Activated naive CD8-positive, alpha-beta T cell treated with anti-CD3 and anti-CD28 coated beads, Interleukin-2, amount 50 U/mL, for 24 hours (primary cell): ENCODE measurements at regions not wholly inside any gene's neighbourhood (a gene's known extent, or its start where the extent isn't known, plus 50 kb on each side); places are given as distances from the start of the nearest gene placed in this dataset.
"Not testable (repeated sequence)": the region's sequence is repeated elsewhere in the genome, so short reads cannot be mapped to it uniquely, and the experiment has no call there.

Experiments
- ATAC-seq: fragments of 150-1000 bp; cut with Tn5 transposase; one replicate; pipeline ENCODE4 v1.10.0; 2021
- DNase-seq: peaks from one replicate; pipeline ENCODE4 v3.0.0; 2021
- H3K27ac Mint-ChIP-seq: one replicate; pipeline ENCODE4 v1.8.0; 2021; ENCODE audit warnings: mild to moderate bottlenecking, mixed read lengths
- H3K27me3 Mint-ChIP-seq: one replicate; pipeline ENCODE4 v1.8.0; 2021; ENCODE audit warnings: mixed read lengths
- H3K36me3 Mint-ChIP-seq: one replicate; pipeline ENCODE4 v1.8.0; 2021; ENCODE audit warnings: low read depth, mixed read lengths
- H3K4me1 Mint-ChIP-seq: one replicate; pipeline ENCODE4 v1.8.0; 2021; ENCODE audit warnings: mixed read lengths
- H3K4me3 Mint-ChIP-seq: one replicate; pipeline ENCODE4 v1.8.0; 2021; ENCODE audit warnings: mild to moderate bottlenecking, moderate library complexity, mixed read lengths
- H3K9me3 Mint-ChIP-seq: one replicate; pipeline ENCODE4 v1.8.0; 2021; ENCODE audit warnings: mixed read lengths

GRCh38 chr9:12289711-12290110 lies 403.5 kb upstream of the TYRP1 start:
- no peak overlapping the region for H3K4me3 Mint-ChIP-seq
- peaks cover 12% of the 10 kb centered on the region for H3K9me3 Mint-ChIP-seq
- no peaks in the 10 kb centered on the region for H3K4me1 Mint-ChIP-seq
- no peak overlapping the region for H3K27ac Mint-ChIP-seq
- DNase-seq (no peak), ATAC-seq (no peak)
- no peaks in the 10 kb centered on the region for H3K27me3 Mint-ChIP-seq
- no peaks in the 10 kb centered on the region for H3K36me3 Mint-ChIP-seq

GRCh38 chr9:12290166-12290869 lies 402.9 kb upstream of the TYRP1 start:
- Mint-ChIP-seq H3K4me3 (no peak overlapping the region), H3K27me3 (no peaks in the 10 kb centered on the region)

GRCh38 chr9:12305211-12305610 lies 388.0 kb upstream of the TYRP1 start:
- no peak for ATAC-seq
- no peak overlapping the region for H3K4me3 Mint-ChIP-seq
- no peak overlapping the region for H3K27ac Mint-ChIP-seq
- no peak for DNase-seq
- H3K4me1 Mint-ChIP-seq: no peaks in the 10 kb centered on the region
- no peaks in the 10 kb centered on the region for H3K36me3 Mint-ChIP-seq
- H3K27me3 Mint-ChIP-seq: no peaks in the 10 kb centered on the region
- H3K9me3 Mint-ChIP-seq: peaks cover 11% of the 10 kb centered on the region

More at GRCh38 chr9:12290166-12290869, 402.9 kb upstream of the TYRP1 start:
- ATAC-seq (no peak), DNase-seq (no peak)
- Mint-ChIP-seq H3K4me1 (no peaks in the 10 kb centered on the region), H3K27ac (no peak overlapping the region), H3K9me3 (peaks cover 16% of the 10 kb centered on the region), H3K36me3 (no peaks in the 10 kb centered on the region)

- Mint-ChIP-seq H3K27me3 (no peaks in the 10 kb centered on the region), H3K27ac (no peak overlapping the region), H3K4me1 (no peaks in the 10 kb centered on the region), H3K9me3 (peaks cover 31% of the 10 kb centered on the region), H3K36me3 (no peaks in the 10 kb centered on the region), H3K4me3 (no peak overlapping the region)
- no peak for ATAC-seq
- no peak for DNase-seq
Observed at GRCh38 chr9:12314589-12314988, 378.6 kb upstream of the TYRP1 start.

GRCh38 chr9:12318732-12319685 lies 374.2 kb upstream of the TYRP1 start:
- no peaks in the 10 kb centered on the region for H3K4me1 Mint-ChIP-seq
- no peaks in the 10 kb centered on the region for H3K27me3 Mint-ChIP-seq
- H3K9me3 Mint-ChIP-seq: no peaks in the 10 kb centered on the region
- DNase-seq (no peak), ATAC-seq (no peak)
- H3K4me3 Mint-ChIP-seq: no peak overlapping the region
- H3K27ac Mint-ChIP-seq: no peak overlapping the region
- H3K36me3 Mint-ChIP-seq: no peaks in the 10 kb centered on the region

GRCh38 chr9:12329623-12329985 lies 363.6 kb upstream of the TYRP1 start:
- no peak overlapping the region for H3K4me3 Mint-ChIP-seq
- ATAC-seq: no peak
- DNase-seq: no peak
- peaks cover 7% of the 10 kb centered on the region for H3K9me3 Mint-ChIP-seq
- H3K27me3 Mint-ChIP-seq: no peaks in the 10 kb centered on the region
- no peaks in the 10 kb centered on the region for H3K4me1 Mint-ChIP-seq
- H3K27ac Mint-ChIP-seq: no peak overlapping the region
- H3K36me3 Mint-ChIP-seq: no peaks in the 10 kb centered on the region

GRCh38 chr9:12333966-12334365 lies 359.2 kb upstream of the TYRP1 start:
- not testable (repeated sequence) for H3K36me3 Mint-ChIP-seq, H3K4me1 Mint-ChIP-seq, H3K9me3 Mint-ChIP-seq, ATAC-seq, H3K27ac Mint-ChIP-seq, H3K4me3 Mint-ChIP-seq, DNase-seq, H3K27me3 Mint-ChIP-seq

- Mint-ChIP-seq H3K4me3 (no peak overlapping the region), H3K36me3 (no peaks in the 10 kb centered on the region), H3K4me1 (no peaks in the 10 kb centered on the region), H3K9me3 (peaks cover 30% of the 10 kb centered on the region), H3K27ac (no peak overlapping the region), H3K27me3 (no peaks in the 10 kb centered on the region)
- no peak for ATAC-seq
- DNase-seq: no peak
Observed at GRCh38 chr9:12350775-12351174, 342.4 kb upstream of the TYRP1 start.

- DNase-seq: no peak
- no peaks in the 10 kb centered on the region for H3K27me3 Mint-ChIP-seq
- no peaks in the 10 kb centered on the region for H3K4me1 Mint-ChIP-seq
- H3K4me3 Mint-ChIP-seq: no peak overlapping the region
- peaks cover 30% of the 10 kb centered on the region for H3K9me3 Mint-ChIP-seq
- no peaks in the 10 kb centered on the region for H3K36me3 Mint-ChIP-seq
- no peak for ATAC-seq
- no peak overlapping the region for H3K27ac Mint-ChIP-seq
Observed at GRCh38 chr9:12351293-12352044, 341.7 kb upstream of the TYRP1 start.

GRCh38 chr9:12352045-12352315 lies 341.2 kb upstream of the TYRP1 start:
- H3K4me3 Mint-ChIP-seq: no peak overlapping the region
- H3K27ac Mint-ChIP-seq: no peak overlapping the region
- H3K4me1 Mint-ChIP-seq: no peaks in the 10 kb centered on the region
- peaks cover 30% of the 10 kb centered on the region for H3K9me3 Mint-ChIP-seq
- DNase-seq (no peak), ATAC-seq (no peak)
- no peaks in the 10 kb centered on the region for H3K36me3 Mint-ChIP-seq
- no peaks in the 10 kb centered on the region for H3K27me3 Mint-ChIP-seq

GRCh38 chr9:12363439-12363838 lies 329.7 kb upstream of the TYRP1 start:
- Mint-ChIP-seq H3K4me1 (no peaks in the 10 kb centered on the region), H3K27me3 (no peaks in the 10 kb centered on the region), H3K4me3 (no peak overlapping the region), H3K9me3 (peaks cover 12% of the 10 kb centered on the region), H3K36me3 (no peaks in the 10 kb centered on the region), H3K27ac (no peak overlapping the region)
- ATAC-seq (no peak), DNase-seq (no peak)

GRCh38 chr9:12368569-12368968 lies 324.6 kb upstream of the TYRP1 start:
- H3K4me3 Mint-ChIP-seq: no peak overlapping the region
- H3K9me3 Mint-ChIP-seq: peaks cover 8% of the 10 kb centered on the region
- ATAC-seq (no peak), DNase-seq (no peak)
- H3K36me3 Mint-ChIP-seq: no peaks in the 10 kb centered on the region
- H3K27me3 Mint-ChIP-seq: no peaks in the 10 kb centered on the region
- no peak overlapping the region for H3K27ac Mint-ChIP-seq
- H3K4me1 Mint-ChIP-seq: no peaks in the 10 kb centered on the region

GRCh38 chr9:12391839-12392509 lies 301.2 kb upstream of the TYRP1 start:
- no peak overlapping the region for H3K4me3 Mint-ChIP-seq
- H3K36me3 Mint-ChIP-seq: no peaks in the 10 kb centered on the region
- peaks cover 4% of the 10 kb centered on the region for H3K9me3 Mint-ChIP-seq
- ATAC-seq: no peak
- DNase-seq: no peak
- H3K4me1 Mint-ChIP-seq: no peaks in the 10 kb centered on the region
- H3K27me3 Mint-ChIP-seq: no peaks in the 10 kb centered on the region
- no peak overlapping the region for H3K27ac Mint-ChIP-seq

GRCh38 chr9:12394105-12394504 lies 299.1 kb upstream of the TYRP1 start:
- DNase-seq (no peak), ATAC-seq (no peak)
- Mint-ChIP-seq H3K27me3 (no peaks in the 10 kb centered on the region), H3K27ac (no peak overlapping the region), H3K4me3 (no peak overlapping the region), H3K4me1 (no peaks in the 10 kb centered on the region), H3K36me3 (no peaks in the 10 kb centered on the region), H3K9me3 (peaks cover 4% of the 10 kb centered on the region)
